ENCODE measurements at regions not wholly inside any gene's neighbourhood (a gene's known extent, or its start where the extent isn't known, plus 50 kb on each side); places are given as distances from the start of the nearest gene placed in this dataset.

GRCh38 chr3:190716961-190717360 lies 145.5 kb downstream of the GMNC start:
- intact Hi-C loops (cut with DNase I): no loop called here
- no peak for DNase-seq
- H3K36me3 ChIP-seq: no peaks in the 10 kb centered on the region
- no peak for ATAC-seq
- no peak overlapping the region for H3K27ac ChIP-seq
- H3K27me3 ChIP-seq (ENCODE audit: low read depth): no peaks in the 10 kb centered on the region
- no peak for TF ChIP-seq CTCF (IDR thresholded peaks at IDR 0.05)
- H3K4me1 ChIP-seq: no peaks in the 10 kb centered on the region
- no peaks in the 10 kb centered on the region for H3K9me3 ChIP-seq
- no peak overlapping the region for H3K4me3 ChIP-seq

- Histone ChIP-seq H3K4me1 (no peaks in the 10 kb centered on the region), H3K36me3 (no peaks in the 10 kb centered on the region), H3K9me3 (no peaks in the 10 kb centered on the region), H3K4me3 (no peak overlapping the region), H3K27ac (no peak overlapping the region), H3K27me3 (ENCODE audit: low read depth) (no peaks in the 10 kb centered on the region)
- no peak for TF ChIP-seq CTCF (IDR thresholded peaks at IDR 0.05)
- no peak for ATAC-seq
- no peak for DNase-seq
- intact Hi-C loops (cut with DNase I): no loop called here
Measured at GRCh38 chr3:190716211-190716610, 146.3 kb downstream of the GMNC start.

- H3K27ac ChIP-seq: no peak overlapping the region
Measured at GRCh38 chr3:190710723-190711122, 151.8 kb downstream of the GMNC start.

GRCh38 chr3:190709351-190709773 lies 153.1 kb downstream of the GMNC start:
- intact Hi-C loops (cut with DNase I): no loop called here
- no peak for DNase-seq

More at GRCh38 chr3:190710723-190711122, 151.8 kb downstream of the GMNC start:
- DNase-seq (no peak), ATAC-seq (no peak)
- H3K4me3 ChIP-seq: no peak overlapping the region
- H3K4me1 ChIP-seq: no peaks in the 10 kb centered on the region
- no peaks in the 10 kb centered on the region for H3K36me3 ChIP-seq
- intact Hi-C loops (cut with DNase I): no loop called here
- TF ChIP-seq CTCF (IDR thresholded peaks at IDR 0.05): no peak
- no peaks in the 10 kb centered on the region for H3K27me3 ChIP-seq (ENCODE audit: low read depth)
- no peaks in the 10 kb centered on the region for H3K9me3 ChIP-seq

More at GRCh38 chr3:190709351-190709773, 153.1 kb downstream of the GMNC start:
- Histone ChIP-seq H3K4me3 (no peak overlapping the region), H3K27me3 (ENCODE audit: low read depth) (no peaks in the 10 kb centered on the region), H3K9me3 (no peaks in the 10 kb centered on the region), H3K4me1 (no peaks in the 10 kb centered on the region), H3K27ac (no peak overlapping the region), H3K36me3 (no peaks in the 10 kb centered on the region)
- ATAC-seq: no peak
- TF ChIP-seq CTCF (IDR thresholded peaks at IDR 0.05): no peak

All from lower lobe of right lung (tissue), 2 donors.